ENCODE measurements at regions not wholly inside any gene's neighbourhood (a gene's known extent, or its start where the extent isn't known, plus 50 kb on each side); places are given as distances from the start of the nearest gene placed in this dataset.

DNA sequence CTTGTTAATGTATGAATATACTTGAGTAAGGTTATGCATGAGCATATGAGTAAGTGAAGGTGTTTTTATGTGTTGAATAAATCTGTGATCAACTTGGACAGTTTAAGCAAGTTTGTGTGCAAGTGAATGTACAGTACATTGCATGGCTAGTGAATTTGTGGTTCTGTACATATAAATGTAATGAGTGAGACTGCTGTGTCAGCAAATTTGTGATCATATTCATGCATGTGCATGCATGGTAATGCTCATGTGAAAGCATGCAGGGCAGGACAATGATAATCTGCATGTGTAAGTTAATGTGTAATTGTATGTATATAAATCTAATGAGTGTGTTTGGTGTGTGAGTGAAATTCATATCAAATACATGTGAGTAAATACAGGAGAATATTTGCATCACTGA, 188.5 kb downstream of the PWWP3B start:
- no peak for DNase-seq (ENCODE audit: low spot score)

DNA sequence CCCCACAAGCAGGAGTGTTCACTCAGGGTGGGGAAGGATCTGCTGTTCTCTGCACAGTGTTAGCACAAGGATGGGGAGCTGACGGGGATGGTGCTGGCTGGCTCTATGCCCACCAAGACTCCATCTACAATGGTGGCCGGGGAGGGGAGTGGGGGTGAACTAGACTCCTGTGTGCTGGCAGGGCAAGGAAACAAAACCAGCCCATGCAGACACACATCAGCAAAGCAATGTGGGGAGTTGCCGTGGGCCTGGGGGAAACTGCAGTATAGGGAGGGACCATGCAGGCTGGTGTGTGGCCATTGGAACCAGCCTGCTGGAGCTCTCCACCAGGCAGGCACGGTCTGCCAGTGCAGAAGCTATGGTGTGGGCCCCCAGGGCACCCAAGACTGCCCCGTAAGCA, 195.1 kb downstream of the PWWP3B start:
- no peak for DNase-seq (ENCODE audit: low spot score)

DNA sequence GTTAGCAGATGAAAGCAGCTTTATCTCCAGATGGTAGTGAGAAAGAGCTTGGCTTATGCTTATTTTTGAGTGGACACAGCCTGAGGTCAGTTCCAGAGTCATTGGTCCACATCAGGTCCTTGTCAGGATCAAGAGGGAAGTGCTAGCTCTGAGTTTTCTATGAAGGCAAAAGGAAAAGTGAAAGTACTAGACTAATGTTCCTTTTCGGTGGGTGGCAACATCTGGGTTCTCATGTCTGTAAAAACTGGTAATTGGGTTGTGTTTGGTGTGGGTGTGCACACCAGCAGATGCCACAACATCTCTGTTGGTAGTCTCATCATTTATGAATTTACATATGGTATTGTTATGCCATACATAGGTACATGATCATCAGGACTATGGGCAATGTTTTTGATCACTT, 210.5 kb downstream of the PWWP3B start:
- DNase-seq (ENCODE audit: low spot score), result no peak

DNA sequence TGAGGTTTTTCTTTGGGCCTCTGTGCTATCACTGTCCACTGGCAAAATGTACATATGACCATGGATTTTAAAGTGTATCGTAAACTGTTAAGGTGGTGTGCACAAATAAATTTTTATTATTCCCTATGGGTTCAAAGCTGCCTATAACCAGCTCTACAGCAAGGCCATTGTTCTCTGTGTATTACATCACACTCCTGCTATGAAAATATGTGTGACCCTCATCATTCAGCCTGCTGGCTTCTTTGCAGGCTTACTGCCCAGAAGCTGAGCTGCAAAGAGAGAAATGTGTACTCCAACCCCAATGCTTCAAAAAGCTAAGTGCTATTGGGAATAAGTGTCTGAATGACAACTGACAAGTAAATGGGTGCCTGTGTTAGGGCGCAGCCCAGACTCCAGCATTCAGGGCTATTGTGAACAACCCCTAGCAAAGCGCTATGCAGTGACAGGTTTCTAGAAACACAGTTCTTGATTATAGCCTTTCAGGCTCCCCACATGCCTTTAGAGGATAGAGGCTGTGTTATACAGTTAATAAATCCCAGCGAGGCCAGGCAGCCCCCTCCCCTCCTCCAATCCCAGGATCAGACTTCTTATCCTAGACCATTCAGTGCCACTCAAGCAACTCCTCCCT, 220.4 kb upstream of the RADX start:
- no peak for DNase-seq (ENCODE audit: low spot score)

DNA sequence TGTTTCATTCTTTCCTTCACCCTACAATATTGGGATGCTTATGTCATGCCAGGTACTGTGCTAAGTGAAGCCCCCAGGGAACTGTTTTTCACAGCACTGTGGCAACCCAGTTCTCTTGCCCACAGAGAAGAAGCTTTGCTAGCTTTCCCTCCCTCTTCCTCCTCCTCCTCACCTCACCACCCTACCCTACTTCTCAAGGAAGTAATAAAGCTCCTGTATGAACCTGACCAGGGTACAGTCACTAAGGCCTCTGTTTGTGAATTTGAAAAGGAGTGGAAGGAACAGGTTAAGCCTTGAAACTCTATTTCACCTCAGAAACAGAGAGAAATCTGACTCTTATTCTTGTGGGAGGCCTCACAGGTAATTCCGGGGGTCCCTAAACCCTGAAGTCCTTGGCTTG, 219.4 kb upstream of the RADX start:
- DNase-seq (ENCODE audit: low spot score), result no peak

DNA sequence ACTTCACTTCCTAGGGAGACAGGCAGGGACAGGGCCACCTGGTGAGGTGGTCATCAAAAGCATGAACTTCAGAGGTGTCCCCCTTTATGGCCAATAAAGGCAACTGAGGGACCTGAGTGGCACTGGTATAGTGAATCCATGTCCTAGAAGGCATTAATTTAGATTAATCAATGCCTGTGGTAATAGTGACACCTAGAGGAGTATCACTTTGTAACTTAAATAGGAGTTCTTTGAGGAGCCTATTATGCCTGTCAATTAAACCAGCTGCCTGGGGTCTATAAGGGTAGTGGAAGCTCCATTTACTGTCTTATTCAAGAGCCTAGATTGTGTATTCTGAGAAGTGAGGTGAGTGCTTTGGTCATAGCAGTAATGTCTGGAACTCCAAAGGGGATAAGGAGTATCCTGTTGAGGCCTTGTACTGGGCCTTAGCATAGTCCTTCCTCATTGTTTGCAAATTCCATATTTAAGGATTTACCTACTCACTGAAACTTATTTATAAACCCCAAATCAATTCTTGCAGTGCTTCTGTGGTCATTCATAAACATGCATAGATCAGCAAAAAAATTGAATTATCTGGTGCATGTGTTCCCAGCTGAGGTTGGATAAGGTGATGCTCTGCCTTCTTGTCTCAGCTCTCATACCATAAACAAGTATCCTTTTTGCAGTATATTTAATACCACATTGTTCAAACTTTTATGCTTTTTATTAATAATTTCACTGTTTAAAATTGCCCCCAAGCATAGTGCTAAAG, 213.8 kb upstream of the RADX start:
- no peak for DNase-seq (ENCODE audit: low spot score)

DNA sequence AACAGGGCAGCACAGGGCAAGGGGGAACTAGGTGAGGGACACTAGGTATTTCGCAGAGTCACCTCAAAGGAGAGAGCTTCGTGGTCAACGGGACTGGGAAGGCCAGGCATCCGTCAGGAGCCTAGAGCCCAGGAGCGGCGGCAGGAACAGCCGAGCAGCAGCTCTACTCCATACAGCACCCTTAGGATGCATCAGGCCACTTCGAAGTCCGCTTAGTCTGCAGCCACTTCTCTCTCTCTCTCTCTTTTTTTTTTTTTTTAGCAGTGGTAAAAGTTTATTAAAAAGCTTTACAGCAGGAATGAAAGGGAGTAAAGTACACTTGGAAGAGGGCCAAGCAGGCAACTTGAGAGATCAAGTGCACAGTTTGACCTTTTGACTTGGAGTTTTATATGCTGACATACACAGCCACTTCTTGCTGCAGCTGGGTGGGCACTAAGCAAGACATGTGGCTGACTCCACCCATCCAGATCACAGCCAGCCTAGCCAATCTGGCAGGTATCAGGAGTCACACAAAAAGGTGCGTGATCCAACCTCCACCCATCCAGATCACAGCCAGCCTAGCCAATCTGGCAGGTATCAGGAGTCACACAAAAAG, 209.7 kb upstream of the RADX start:
- DNase-seq (ENCODE audit: low spot score), result no peak

DNA sequence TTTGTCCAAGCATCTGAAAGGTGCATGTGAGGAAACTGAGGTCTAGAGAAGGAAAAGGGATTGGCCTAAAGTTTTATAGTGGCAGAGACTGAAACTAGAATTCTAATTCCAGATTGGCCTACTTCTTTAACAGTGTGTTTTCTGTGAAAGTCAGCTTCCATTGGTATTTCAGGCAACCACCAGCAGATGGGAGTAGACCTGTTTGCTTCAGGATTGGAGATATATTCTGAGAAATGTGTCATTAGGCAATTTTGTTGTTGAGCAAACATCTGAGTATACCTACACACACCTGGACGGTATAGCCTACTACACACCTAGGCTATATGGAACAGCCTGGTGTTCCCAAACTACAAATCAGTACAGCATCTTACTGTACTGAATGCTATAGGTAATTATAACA, 207.3 kb upstream of the RADX start:
- no peak for DNase-seq (ENCODE audit: low spot score)

DNA sequence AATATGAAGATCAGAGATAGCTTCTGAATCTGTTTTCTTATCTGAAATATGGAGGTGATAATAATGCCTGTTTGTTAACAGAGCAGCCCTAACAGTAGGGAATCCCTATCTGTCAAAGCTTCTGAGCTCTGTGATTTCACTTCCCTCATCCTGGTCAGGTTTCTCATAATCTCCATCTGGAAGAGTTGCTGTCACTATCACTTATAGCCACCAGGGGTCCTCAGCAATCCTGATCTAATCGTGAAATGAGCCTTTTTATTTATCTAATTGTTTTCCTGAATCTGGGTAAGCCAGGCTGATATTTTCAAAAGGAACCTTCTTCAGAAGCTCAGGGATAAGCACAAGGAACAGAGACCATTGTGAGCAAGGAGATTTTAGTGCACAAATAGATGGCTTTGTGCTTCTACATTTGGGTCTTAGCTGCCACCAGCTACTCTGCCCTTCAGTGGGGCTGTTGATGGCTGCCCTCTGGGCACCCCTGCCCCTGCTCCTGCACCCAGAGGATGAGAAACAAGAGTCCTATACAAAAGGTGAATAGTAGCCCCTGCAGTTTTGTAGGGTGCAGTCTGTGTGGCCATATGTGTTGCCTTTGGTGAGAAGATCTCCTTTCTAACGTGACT, 196.4 kb upstream of the RADX start:
- DNase-seq (ENCODE audit: low spot score), result no peak

DNA sequence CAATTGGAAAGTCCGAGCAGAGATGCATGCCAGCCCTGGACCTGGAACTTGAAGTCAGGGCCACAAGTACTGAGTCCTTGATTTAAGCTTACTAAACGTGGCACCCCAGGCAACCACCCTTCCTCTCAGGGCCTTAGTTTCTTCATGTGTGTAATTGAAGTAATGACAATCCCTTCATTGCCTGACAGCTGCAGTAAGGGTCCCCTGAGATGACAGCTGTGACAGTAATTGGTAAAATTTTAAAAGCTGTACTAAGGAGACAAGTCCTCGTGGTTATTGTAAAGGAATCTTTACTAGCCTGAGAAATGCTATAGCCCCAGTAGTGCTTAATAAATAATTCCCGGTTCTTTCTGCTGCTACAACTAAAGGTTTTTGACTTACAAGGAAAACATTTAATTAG, 175.1 kb upstream of the RADX start:
- no peak for DNase-seq (ENCODE audit: low spot score)

DNA sequence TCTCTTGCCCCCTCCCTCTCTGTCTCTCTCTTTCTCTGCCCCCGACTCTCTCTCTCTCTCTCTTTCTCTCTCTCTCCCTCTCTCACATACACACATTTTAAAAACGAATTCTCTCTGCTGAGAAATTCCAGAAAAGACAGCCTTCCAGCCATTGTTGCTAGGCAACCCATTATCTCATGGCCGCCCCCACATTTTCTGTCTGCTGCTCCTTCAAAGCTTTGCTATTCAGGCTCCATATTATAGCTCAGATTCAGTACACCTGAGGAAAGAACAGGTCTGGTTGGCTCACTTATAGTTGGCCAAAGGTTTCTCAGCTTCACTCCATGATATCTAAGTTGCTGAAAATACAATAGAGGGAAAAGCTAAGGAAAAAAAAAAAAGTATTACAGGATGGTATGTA, 174.4 kb upstream of the RADX start:
- DNase-seq (ENCODE audit: low spot score), result no peak

DNA sequence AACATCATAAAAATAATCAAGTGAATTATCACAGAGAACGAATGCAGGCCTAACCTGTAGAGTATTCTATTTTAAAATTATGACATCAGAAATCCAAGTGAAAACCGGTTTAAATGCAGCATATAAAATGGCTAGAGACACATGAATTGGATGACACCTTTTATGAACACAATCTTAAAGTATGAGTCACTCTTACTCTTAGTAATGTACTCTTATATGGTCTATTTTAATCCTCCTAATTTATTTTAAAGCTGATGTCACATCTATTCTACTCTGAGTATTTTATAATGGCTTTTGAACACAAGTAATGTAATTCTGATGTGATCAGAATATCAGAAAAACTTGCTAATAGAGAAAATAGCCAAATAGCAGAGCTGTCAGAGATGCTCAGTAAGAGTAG, 161.4 kb upstream of the RADX start:
- no peak for DNase-seq (ENCODE audit: low spot score)

DNA sequence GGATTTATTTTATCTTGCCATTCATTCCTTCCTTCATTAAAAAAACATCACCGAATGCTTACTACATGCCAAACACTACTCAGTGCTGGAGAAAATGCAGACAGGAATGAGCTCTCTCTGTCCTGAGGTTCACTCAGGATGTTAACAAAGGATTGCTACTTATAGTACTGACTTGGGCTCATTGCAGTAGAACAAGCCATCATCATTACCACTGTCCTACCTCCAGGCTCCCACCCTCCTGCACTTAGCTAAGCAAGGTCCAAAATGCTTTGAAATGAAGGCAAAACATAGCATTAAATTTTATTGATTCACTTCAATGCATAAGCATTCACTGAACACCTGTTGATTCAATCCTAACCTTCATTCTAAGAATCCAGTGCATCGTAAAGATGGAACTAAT, 159.8 kb upstream of the RADX start:
- DNase-seq (ENCODE audit: low spot score), result no peak

DNA sequence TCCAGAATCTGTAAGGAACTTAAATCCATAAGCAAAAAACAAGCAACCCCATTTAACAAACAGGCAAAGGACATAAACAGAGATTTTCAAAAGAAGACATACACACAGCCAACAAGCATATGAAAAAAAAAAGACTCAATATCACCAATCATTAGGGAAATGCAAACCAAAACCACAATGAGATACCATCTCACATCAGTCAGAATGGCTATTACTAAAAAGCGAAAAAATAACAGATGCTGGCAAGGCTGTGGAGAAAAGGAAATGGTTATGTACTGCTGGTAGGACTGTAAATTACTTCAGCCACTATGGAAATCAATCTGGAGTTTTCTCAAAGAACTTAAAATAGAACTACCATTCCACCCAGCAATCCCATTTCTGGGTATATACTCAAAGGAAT, 156.8 kb upstream of the RADX start:
- DNase-seq (ENCODE audit: low spot score), result no peak

DNA sequence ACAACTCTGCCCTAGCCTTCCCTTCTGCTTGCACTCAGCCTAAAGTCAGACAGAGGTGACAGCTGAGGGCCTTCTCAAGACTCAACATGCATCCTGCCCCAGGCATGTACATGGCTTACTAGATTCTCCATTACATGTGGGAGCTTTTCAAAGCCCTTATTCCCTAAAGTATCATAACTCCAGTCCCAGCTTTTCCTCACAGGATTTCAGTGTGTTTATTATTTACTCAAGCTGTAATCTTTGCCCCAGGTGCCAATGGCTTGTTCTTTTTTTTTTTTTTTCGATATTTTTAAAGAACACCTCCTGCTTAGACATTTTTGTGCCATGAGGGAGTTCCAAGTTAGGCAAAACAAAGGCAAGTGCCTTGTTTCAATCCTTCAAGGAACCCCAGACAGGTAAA, 154.0 kb upstream of the RADX start:
- DNase-seq (ENCODE audit: low spot score), result no peak

DNA sequence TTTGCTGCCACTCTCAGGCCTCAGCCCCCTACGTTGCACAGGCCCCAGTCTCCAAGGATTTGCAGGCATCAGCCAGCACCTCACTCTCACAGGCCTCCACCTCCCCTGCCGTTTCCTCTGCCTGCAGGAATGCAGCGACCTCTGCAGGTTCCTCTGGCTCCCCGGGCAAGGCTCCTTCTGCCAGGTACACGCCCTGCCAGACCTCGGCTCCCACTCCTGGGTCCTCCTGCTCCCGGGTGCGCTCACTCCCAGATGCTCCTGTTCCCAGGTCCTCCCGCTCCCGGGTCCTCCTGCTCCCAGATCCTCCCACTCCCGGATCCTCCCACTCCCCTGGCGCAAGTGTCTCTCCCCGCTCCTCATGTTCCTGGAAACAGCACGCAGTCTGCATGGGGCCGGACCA, 144.4 kb upstream of the RADX start:
- peak; percentile 37 for DNase-seq (ENCODE audit: low spot score)

DNA sequence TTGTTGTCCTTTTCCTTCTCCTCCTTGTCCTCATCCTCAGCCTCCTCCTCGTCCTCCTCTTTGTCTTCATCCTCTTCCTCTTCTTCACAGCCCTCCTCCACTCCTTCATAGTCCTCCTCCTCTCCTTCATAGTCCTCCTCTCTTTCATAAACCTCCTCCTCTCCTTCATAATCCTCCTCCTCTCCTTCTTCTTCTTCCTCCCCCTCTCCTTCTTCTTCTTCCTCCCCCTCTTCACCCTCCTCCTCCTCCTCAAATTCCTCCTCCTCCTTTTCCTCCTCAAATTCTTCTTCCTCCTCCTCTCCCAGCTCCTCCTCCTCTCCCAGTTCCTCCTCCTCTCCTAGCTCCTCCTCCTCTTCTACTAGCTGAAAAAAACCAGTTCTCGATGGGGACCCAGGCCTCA, 143.8 kb upstream of the RADX start:
- DNase-seq (ENCODE audit: low spot score), result no peak

DNA sequence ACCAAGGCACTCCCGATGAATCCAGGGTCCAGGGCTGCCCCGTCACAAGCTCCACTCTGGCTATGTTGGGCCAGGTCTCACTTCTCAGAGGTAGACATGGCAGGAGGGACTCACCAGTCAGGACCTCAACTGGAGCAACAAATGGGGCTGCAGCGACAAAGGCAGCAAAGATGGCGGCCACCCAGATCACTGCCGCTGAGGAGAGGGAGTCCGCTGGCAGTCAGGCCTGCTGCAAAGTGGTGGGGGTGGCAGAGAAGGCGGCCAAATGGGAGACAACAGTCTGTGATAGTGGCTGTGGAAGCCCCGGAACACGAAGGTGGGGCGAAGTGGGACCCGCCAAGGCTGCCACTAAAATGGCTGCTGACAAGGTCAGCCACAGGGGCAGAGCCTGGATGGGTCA, 143.3 kb upstream of the RADX start:
- DNase-seq (ENCODE audit: low spot score), result no peak

DNA sequence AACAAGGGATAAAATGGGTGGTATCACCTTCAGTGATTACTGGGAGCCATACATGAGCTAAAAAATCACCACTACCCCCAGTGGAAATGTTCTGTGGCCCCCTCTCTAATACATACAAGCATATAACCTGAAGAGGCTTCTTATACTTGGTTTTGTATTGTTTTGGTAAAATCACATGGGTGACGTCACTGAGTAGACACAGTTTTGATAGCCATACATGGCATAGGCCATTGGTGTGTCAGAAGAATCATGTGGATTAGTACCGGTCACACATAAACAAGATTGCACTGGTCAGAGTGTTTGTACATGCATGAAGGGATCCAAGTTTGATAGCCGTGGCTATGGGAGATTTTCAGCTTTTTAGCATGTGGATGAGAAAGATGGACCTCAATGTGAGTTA, 131.9 kb upstream of the RADX start:
- no peak for DNase-seq (ENCODE audit: low spot score)

DNA sequence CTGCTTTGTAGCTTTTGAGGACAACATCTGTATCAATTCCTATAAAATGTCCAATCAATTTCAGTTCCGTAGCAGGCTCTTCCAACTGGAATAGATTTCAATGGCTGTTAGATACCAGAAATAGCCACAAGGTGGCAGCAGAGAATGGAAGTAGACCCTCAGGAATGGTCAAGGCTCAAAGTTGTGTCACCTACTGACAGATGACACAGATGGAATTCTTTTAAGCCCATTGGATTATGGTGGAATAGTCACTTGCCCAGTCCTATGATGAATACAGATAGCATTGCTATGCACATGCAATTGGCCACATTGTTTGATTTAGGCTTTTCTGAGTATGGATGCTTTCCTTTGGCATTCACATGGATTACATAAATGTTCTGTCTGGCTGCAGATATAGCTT, 130.4 kb upstream of the RADX start:
- peak; percentile 49 for DNase-seq (ENCODE audit: low spot score)

DNA sequence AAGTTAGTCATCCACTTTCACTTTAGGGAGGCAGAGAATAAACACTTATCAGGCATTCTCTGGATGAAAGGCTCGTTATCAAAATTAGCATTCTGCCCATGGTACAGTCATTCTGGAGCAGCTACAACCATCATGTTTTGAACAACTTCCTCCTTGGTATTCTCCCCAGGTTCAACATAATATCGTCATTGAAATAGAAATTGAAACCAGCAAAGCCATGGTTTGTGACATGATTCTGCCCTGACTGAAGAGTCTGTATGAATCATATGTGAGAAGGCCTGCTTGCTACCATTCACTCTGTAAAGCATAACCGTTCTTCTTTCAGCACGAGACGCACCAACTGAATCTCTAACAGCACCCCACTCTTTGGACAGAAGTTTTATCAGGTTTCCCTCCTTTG, 127.5 kb upstream of the RADX start:
- no peak for DNase-seq (ENCODE audit: low spot score)

DNA sequence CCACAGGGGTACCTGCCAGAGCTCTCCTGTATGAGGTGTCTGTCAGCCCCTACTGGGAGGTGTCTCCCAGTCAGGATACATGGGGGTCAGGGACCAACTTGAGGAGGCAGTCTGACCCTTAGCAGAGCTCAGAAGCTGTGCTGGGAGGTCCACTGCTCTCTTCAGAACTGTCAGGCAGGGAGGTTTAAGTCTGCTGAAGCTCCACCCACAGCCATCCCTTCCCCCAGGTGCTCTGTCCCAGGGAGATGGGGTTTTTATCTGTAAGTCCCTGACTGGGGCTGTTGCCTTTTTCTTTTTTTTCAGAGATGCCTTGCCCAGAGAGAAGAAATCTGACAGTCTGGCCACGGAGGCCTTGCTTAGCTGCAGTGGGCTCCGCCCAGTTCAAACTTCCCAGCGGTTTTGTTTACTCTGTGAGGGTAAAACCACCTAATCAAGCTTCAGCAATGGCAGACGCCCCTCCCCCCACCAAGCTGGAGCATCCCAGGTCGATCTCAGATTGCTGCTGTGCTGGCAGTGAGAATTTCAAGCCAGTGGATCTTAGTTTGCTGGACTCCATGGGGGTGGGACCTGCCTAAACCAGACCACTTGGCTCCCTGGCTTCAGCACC, 118.5 kb upstream of the RADX start:
- DNase-seq (ENCODE audit: low spot score), result peak; percentile 53

DNA sequence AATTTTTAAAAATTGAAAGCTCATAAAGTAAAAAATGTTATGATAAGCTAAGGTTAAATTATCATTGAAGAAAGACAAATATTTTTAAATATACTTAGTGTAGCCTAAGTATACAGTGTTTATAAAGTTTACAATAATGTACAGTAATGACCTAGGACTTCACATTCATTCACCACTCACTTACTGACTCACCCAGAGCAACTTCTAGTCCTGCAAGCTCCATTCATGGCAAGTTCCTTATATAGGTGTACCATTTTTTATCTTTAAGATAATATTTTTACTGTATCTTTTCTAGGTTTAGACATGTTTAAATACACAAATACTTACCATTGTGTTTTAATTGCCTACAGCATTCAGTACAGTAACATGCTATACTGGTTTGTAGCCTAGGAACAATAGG, 112.3 kb upstream of the RADX start:
- no peak for DNase-seq (ENCODE audit: low spot score)

All from ecto neural progenitor cell (in vitro differentiated cells).